GM21515 (cell line): ENCODE measurements at regions not wholly inside any gene's neighbourhood (a gene's known extent, or its start where the extent isn't known, plus 50 kb on each side); places are given as distances from the start of the nearest gene placed in this dataset.

ENCODE experiments used
- ATAC-seq: cut with Tn5 transposase; IDR thresholded peaks from one replicate; pipeline ENCODE4 v1.9.1; 2021; ENCODE audit not compliant: unreplicated experiment

- no peak for ATAC-seq
Observed at GRCh38 chr10:31614611-31615010, 295.6 kb downstream of the ZEB1 start.

GRCh38 chr10:31612082-31612481 lies 293.1 kb downstream of the ZEB1 start:
- ATAC-seq = no peak

GRCh38 chr10:31611161-31611560 lies 292.1 kb downstream of the ZEB1 start:
- no peak for ATAC-seq

- no peak for ATAC-seq
Observed at GRCh38 chr10:31607481-31607880, 288.5 kb downstream of the ZEB1 start.

GRCh38 chr10:31606841-31607240 lies 287.8 kb downstream of the ZEB1 start:
- no peak for ATAC-seq

GRCh38 chr10:31605861-31606525 lies 287.0 kb downstream of the ZEB1 start:
- no peak for ATAC-seq

- no peak for ATAC-seq
Observed at GRCh38 chr10:31605426-31605825, 286.4 kb downstream of the ZEB1 start.

- ATAC-seq = no peak
Observed at GRCh38 chr10:31604646-31605170, 285.7 kb downstream of the ZEB1 start.

- no peak for ATAC-seq
Observed at GRCh38 chr10:31604096-31604495, 285.1 kb downstream of the ZEB1 start.

GRCh38 chr10:31603235-31604087 lies 284.4 kb downstream of the ZEB1 start:
- ATAC-seq = peak; percentile 98

GRCh38 chr10:31602541-31603234 lies 283.7 kb downstream of the ZEB1 start:
- no peak for ATAC-seq

- no peak for ATAC-seq
Observed at GRCh38 chr10:31601136-31601535, 282.1 kb downstream of the ZEB1 start.

GRCh38 chr10:31599626-31600504 lies 280.8 kb downstream of the ZEB1 start:
- ATAC-seq = no peak

- ATAC-seq = no peak
Observed at GRCh38 chr10:31596765-31597164, 277.7 kb downstream of the ZEB1 start.

GRCh38 chr10:31595992-31596391 lies 277.0 kb downstream of the ZEB1 start:
- no peak for ATAC-seq

- ATAC-seq = no peak
Observed at GRCh38 chr10:31594347-31594873, 275.4 kb downstream of the ZEB1 start.

GRCh38 chr10:31593124-31593523 lies 274.1 kb downstream of the ZEB1 start:
- no peak for ATAC-seq

GRCh38 chr10:31591569-31591968 lies 272.6 kb downstream of the ZEB1 start:
- ATAC-seq = no peak

- ATAC-seq = no peak
Observed at GRCh38 chr10:31590023-31590800, 271.2 kb downstream of the ZEB1 start.

GRCh38 chr10:31587691-31588090 lies 268.7 kb downstream of the ZEB1 start:
- no peak for ATAC-seq
